HCT116 (cell line): ENCODE measurements at regions not wholly inside any gene's neighbourhood (a gene's known extent, or its start where the extent isn't known, plus 50 kb on each side); places are given as distances from the start of the nearest gene placed in this dataset.

Source experiments
- ATAC-seq: fragments of 200-7000 bp; cut with Tn5 transposase; 2 replicates; pipeline ENCODE4 v1.9.1; 2020; ENCODE audit warnings: mild to moderate bottlenecking, moderate library complexity
- BruUV-seq: library from RNA; stranded (reverse); fragments of 400-500 nt; replicated peaks from 2 replicates; lab custom pipeline; 2021; lab: Mats Ljungman, UMichigan
- CTCF ChIA-PET: fragments of 300-600 bp; sonication (Branson Sonifier 250); formaldehyde crosslinking; loops from one replicate; lab custom pipeline; 2021; ENCODE audit warnings: antibody characterized with exemption; lab: Charles Lee
- POLR2A ChIA-PET: fragments of 300-600, 350-600 bp; sonication (Branson Sonifier 250); formaldehyde crosslinking; loops from one replicate; lab custom pipeline; 2021; ENCODE audit warnings: antibody characterized with exemption; lab: Charles Lee
- RAD21 ChIA-PET, 2 experiments: fragments of 300-600 bp; sonication (Branson Sonifier 250); formaldehyde crosslinking; loops; one replicate each; lab custom pipeline; 2023; ENCODE audit warnings: low total read pairs in 2 of 2; ENCODE audit not compliant: uncharacterized antibody in 2 of 2, unreplicated experiment in 2 of 2, low non-redundant PET in 1 of 2; lab: Charles Lee
- DNase-seq: peaks from one replicate; pipeline ENCODE4 v3.0.0-alpha.2; 2010; ENCODE audit warnings: low read depth, low spot score
- H2AFZ ChIP-seq: fragments of 200-600 bp; shearing (Covaris generic), sonication (generic); 2 replicates; pipeline ENCODE4 v1.6.1; 2017; ENCODE audit warnings: low read depth, mixed run types, mixed read lengths, antibody characterized with exemption, low read length; ENCODE audit not compliant: poor library complexity, severe bottlenecking
- H3K27ac ChIP-seq: 2 replicates; pipeline ENCODE4 v1.5.1; 2012; ENCODE audit warnings: low read depth, low read length
- H3K27me3 ChIP-seq: fragments of 200-600 bp; sonication (generic); 2 replicates; pipeline ENCODE4 v1.6.1; 2016; ENCODE audit warnings: mixed run types, low read length, mixed read lengths; ENCODE audit not compliant: insufficient read depth
- H3K36me3 ChIP-seq, 2 experiments: fragments of 200-500 bp in 1 of 2; fragments of 200-600 bp in 1 of 2; sonication (Bioruptor generic) in 1 of 2; sonication (generic) in 1 of 2; 2 replicates each; pipeline versions ENCODE4 v1.5.1 to v1.6.1; 2014 to 2016; ENCODE audit warnings: low read length in 2 of 2, inconsistent platforms in 1 of 2, mixed read lengths in 1 of 2, mixed run types in 1 of 2; ENCODE audit not compliant: insufficient read depth in 2 of 2, control insufficient read depth in 1 of 2
- H3K4me1 ChIP-seq, 2 experiments: fragments of 200-600 bp in 1 of 2; sonication (generic) in 1 of 2; 2 replicates each; pipeline versions ENCODE4 v1.5.1 to v1.6.1; 2012 to 2017; ENCODE audit warnings: low read length in 2 of 2, inconsistent platforms in 1 of 2, mild to moderate bottlenecking in 1 of 2, mixed read lengths in 1 of 2, mixed run types in 1 of 2, moderate library complexity in 1 of 2; ENCODE audit not compliant: insufficient read depth in 2 of 2, control insufficient read depth in 1 of 2
- H3K4me2 ChIP-seq: fragments of 200-600 bp; sonication (generic); 2 replicates; pipeline ENCODE4 v1.6.1; 2017; ENCODE audit warnings: mixed run types, low read length, mixed read lengths
- H3K4me3 ChIP-seq, 2 experiments: fragments of 200-600 bp in 1 of 2; sonication (generic) in 1 of 2; replicated peaks in 1 of 2; 2 replicates each; pipeline ENCODE4 v1.5.1; 2011 to 2016; ENCODE audit warnings: low read length in 2 of 2, control low read depth in 1 of 2, low read depth in 1 of 2, mild to moderate bottlenecking in 1 of 2, mixed read lengths in 1 of 2, mixed run types in 1 of 2
- H3K79me2 ChIP-seq: fragments of 200-600 bp; sonication (generic); 2 replicates; pipeline ENCODE4 v1.6.1; 2017; ENCODE audit warnings: mild to moderate bottlenecking, mixed run types, low read length, moderate library complexity, mixed read lengths; ENCODE audit not compliant: insufficient read depth
- H3K9ac ChIP-seq: fragments of 200-600 bp; sonication (generic); 2 replicates; pipeline ENCODE4 v1.6.1; 2016; ENCODE audit warnings: low read length, mixed read lengths
- H3K9me2 ChIP-seq: fragments of 200-600 bp; sonication (generic), shearing (Covaris generic); 2 replicates; pipeline ENCODE4 v1.6.1; 2017; ENCODE audit warnings: mixed run types, mild to moderate bottlenecking, moderate library complexity; ENCODE audit not compliant: insufficient read depth
- H3K9me3 ChIP-seq, 2 experiments: fragments of 200-500 bp in 1 of 2; fragments of 200-600 bp in 1 of 2; sonication (Bioruptor generic) in 1 of 2; sonication (generic) in 1 of 2; 2 replicates each; pipeline ENCODE4 v1.6.1; 2014 to 2017; ENCODE audit warnings: low read length in 2 of 2, mixed read lengths in 2 of 2, inconsistent platforms in 1 of 2, low read depth in 1 of 2, mild to moderate bottlenecking in 1 of 2, mixed run types in 1 of 2, moderate library complexity in 1 of 2; ENCODE audit not compliant: control insufficient read depth in 1 of 2, insufficient read depth in 1 of 2
- H4K20me1 ChIP-seq: fragments of 200-600 bp; sonication (generic), shearing (Covaris generic); 2 replicates; pipeline ENCODE4 v1.6.1; 2017; ENCODE audit warnings: mixed run types, mild to moderate bottlenecking, moderate library complexity; ENCODE audit not compliant: insufficient read depth
- ATF3 ChIP-seq: IDR thresholded peaks from 2 replicates; pipeline ENCODE4 v1.6.1; 2012
- CBX3 ChIP-seq: IDR thresholded peaks from 2 replicates; pipeline ENCODE4 v1.6.1; 2012; ENCODE audit warnings: low read depth
- CEBPB ChIP-seq: IDR thresholded peaks from 2 replicates; pipeline ENCODE4 v1.6.1; 2012; ENCODE audit warnings: low read depth
- CTCF ChIP-seq, 3 experiments: fragments of 200-600 bp in 1 of 3; sonication (generic) in 1 of 3; IDR thresholded peaks in 2 of 3; conservative IDR thresholded peaks in 1 of 3; 2 replicates each; pipeline ENCODE4 v1.5.1; 2012 to 2017; ENCODE audit warnings: low read depth in 2 of 3, low read length in 2 of 3, antibody characterized with exemption in 1 of 3, borderline replicate concordance in 1 of 3, control low read depth in 1 of 3, mild to moderate bottlenecking in 1 of 3, mixed read lengths in 1 of 3, mixed run types in 1 of 3, moderate library complexity in 1 of 3; ENCODE audit not compliant: insufficient read depth in 1 of 3
- EGR1 ChIP-seq: IDR thresholded peaks from 2 replicates; pipeline ENCODE4 v1.6.1; 2012; ENCODE audit warnings: low read depth
- EZH2 ChIP-seq: fragments of 200-600 bp; sonication (generic); IDR thresholded peaks from 2 replicates; pipeline ENCODE4 v1.6.1; 2017; ENCODE audit warnings: antibody characterized with exemption, mixed run types
- EZH2phosphoT487 ChIP-seq: fragments of 200-600 bp; IDR thresholded peaks from 2 replicates; pipeline ENCODE4 v1.6.1; 2018; ENCODE audit warnings: antibody characterized with exemption, borderline replicate concordance
- FOSL1 ChIP-seq: IDR thresholded peaks from 2 replicates; pipeline ENCODE4 v1.6.1; 2012; ENCODE audit warnings: low read depth
- POLR2A ChIP-seq: IDR thresholded peaks from 2 replicates; pipeline ENCODE4 v1.7.0; 2011; ENCODE audit warnings: borderline replicate concordance; ENCODE audit not compliant: insufficient read depth, insufficient read length; ENCODE audit errors: extremely low read depth
- RAD21 ChIP-seq: IDR thresholded peaks from 2 replicates; pipeline ENCODE4 v1.6.1; 2012; ENCODE audit warnings: low read depth, mild to moderate bottlenecking
- SIN3A ChIP-seq: IDR thresholded peaks from 2 replicates; pipeline ENCODE4 v1.6.1; 2012; ENCODE audit warnings: low read depth
- SRF ChIP-seq: IDR thresholded peaks from 2 replicates; pipeline ENCODE4 v1.6.1; 2012; ENCODE audit warnings: low read depth
- TCF7L2 ChIP-seq: IDR thresholded peaks from 2 replicates; pipeline ENCODE4 v1.7.0; 2011; ENCODE audit warnings: borderline replicate concordance, inconsistent platforms; ENCODE audit not compliant: insufficient read depth, insufficient read length; ENCODE audit errors: extremely low read depth
- ZFX ChIP-seq: fragments of 450-650 bp; IDR thresholded peaks from 2 replicates; pipeline ENCODE4 v1.6.1; 2017
- ZNF274 ChIP-seq: fragments of 200-500 bp; sonication (Bioruptor generic); IDR thresholded peaks from 2 replicates; pipeline ENCODE4 v1.6.1; 2014; ENCODE audit warnings: mild to moderate bottlenecking, low read depth, low read length, inconsistent platforms
- intact Hi-C: fragments of 100-400 bp; cut with micrococcal nuclease; formaldehyde crosslinking; loops from 2 replicates; pipeline ENCODE4 v1.10.0; 2022
- TF ChIP-seq, protein P1 (sequence below): IDR thresholded peaks from 2 replicates; pipeline ENCODE4 v1.6.1; 2011; ENCODE audit warnings: mild to moderate bottlenecking, low read length, moderate library complexity; ENCODE audit not compliant: insufficient replicate concordance; ENCODE audit errors: extremely low read depth
- TF ChIP-seq, protein P2 (sequence below): IDR thresholded peaks from 2 replicates; pipeline ENCODE4 v1.6.1; 2012

DNA sequence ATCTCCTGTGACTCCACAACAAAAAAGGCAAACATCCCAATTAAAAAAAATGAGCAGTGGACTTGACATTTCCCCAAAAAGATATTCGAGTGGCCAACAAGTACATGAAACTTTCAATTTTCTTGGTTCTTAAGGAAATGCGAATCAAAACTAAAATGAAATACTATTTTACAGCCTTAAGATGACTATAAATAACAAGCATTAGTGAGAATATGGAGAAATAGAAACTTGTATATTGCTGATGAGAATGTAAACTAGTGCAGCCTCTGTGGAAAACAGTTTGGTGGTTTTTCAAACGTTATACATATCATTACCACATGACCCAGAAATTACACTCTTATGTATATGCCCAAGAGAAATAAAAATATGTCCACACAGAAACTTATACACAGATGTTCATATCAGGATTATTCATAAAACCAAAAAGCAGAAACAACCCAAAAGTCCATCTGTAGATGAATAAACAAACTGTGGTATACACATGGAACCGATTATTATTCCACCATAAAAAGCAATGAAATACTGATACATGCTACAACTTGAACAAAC lies 153.2 kb upstream of the GPR149 start:
- ChIA-PET POLR2A (no interaction called here), RAD21 (no interaction called here), CTCF (no interaction called here)
- no TSS peak for BruUV-seq
- H3K36me3 ChIP-seq: no peaks in the 10 kb centered on the region
- TF ChIP-seq, protein P1, sequence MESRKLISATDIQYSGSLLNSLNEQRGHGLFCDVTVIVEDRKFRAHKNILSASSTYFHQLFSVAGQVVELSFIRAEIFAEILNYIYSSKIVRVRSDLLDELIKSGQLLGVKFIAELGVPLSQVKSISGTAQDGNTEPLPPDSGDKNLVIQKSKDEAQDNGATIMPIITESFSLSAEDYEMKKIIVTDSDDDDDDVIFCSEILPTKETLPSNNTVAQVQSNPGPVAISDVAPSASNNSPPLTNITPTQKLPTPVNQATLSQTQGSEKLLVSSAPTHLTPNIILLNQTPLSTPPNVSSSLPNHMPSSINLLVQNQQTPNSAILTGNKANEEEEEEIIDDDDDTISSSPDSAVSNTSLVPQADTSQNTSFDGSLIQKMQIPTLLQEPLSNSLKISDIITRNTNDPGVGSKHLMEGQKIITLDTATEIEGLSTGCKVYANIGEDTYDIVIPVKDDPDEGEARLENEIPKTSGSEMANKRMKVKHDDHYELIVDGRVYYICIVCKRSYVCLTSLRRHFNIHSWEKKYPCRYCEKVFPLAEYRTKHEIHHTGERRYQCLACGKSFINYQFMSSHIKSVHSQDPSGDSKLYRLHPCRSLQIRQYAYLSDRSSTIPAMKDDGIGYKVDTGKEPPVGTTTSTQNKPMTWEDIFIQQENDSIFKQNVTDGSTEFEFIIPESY: no peak
- TF ChIP-seq, protein P2, sequence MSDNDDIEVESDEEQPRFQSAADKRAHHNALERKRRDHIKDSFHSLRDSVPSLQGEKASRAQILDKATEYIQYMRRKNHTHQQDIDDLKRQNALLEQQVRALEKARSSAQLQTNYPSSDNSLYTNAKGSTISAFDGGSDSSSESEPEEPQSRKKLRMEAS: no peak
- TF ChIP-seq ATF3: no peak
- H3K9me3 ChIP-seq: no peaks in the 10 kb centered on the region
- H3K27me3 ChIP-seq: no peaks in the 10 kb centered on the region
- intact Hi-C loops: no loop called here
- H3K4me2 ChIP-seq: no peak overlapping the region
- H3K9me2 ChIP-seq: no peaks in the 10 kb centered on the region
- H4K20me1 ChIP-seq: no peaks in the 10 kb centered on the region
- no peaks in the 10 kb centered on the region for H3K79me2 ChIP-seq
- H2AFZ ChIP-seq: no peak overlapping the region
- H3K4me3 ChIP-seq: no peak overlapping the region
- no peak overlapping the region for H3K9ac ChIP-seq
- no peak overlapping the region for H3K27ac ChIP-seq
- no peaks in the 10 kb centered on the region for H3K4me1 ChIP-seq
- ATAC-seq (no peak), DNase-seq (no peak)

GRCh38 chr3:154582501-154582900 lies 152.5 kb upstream of the GPR149 start:
- Histone ChIP-seq H3K27ac (no peak overlapping the region), H3K36me3 (no peaks in the 10 kb centered on the region), H3K4me3 (no peak overlapping the region), H2AFZ (no peak overlapping the region), H3K9me3 (no peaks in the 10 kb centered on the region), H4K20me1 (no peaks in the 10 kb centered on the region), H3K9ac (no peak overlapping the region), H3K4me2 (no peak overlapping the region), H3K9me2 (no peaks in the 10 kb centered on the region), H3K79me2 (no peaks in the 10 kb centered on the region), H3K27me3 (no peaks in the 10 kb centered on the region), H3K4me1 (no peaks in the 10 kb centered on the region)
- no peak for ATAC-seq
- ChIA-PET CTCF (no interaction called here), POLR2A (no interaction called here), RAD21 (no interaction called here)
- intact Hi-C loops: no loop called here
- DNase-seq: no peak
- BruUV-seq: no TSS peak
- no peak for TF ChIP-seq POLR2A
- TF ChIP-seq, protein P2: no peak
- TF ChIP-seq SIN3A: no peak
- TF ChIP-seq SRF: no peak
- no peak for TF ChIP-seq CTCF (IDR thresholded peaks at IDR 0.05 in 2 of 3, conservative IDR thresholded peaks at IDR 0.05 in 1 of 3; ENCODE audit: borderline replicate concordance in 1 of 3, insufficient read depth in 1 of 3, low read depth in 2 of 3, low read length in 2 of 3)
- no peak for TF ChIP-seq ATF3
- TF ChIP-seq CBX3: no peak
- no peak for TF ChIP-seq ZNF274
- TF ChIP-seq EGR1: no peak
- TF ChIP-seq CEBPB: no peak
- no peak for TF ChIP-seq FOSL1
- TF ChIP-seq EZH2: no peak
- no peak for TF ChIP-seq ZFX
- TF ChIP-seq TCF7L2: no peak
- TF ChIP-seq RAD21: no peak
- TF ChIP-seq EZH2phosphoT487: no peak
